PC-3 (cell line): ENCODE measurements at regions not wholly inside any gene's neighbourhood (a gene's known extent, or its start where the extent isn't known, plus 50 kb on each side); places are given as distances from the start of the nearest gene placed in this dataset.

Source experiments
- EZH2 ChIP-seq: fragments of 300-600 bp; sonication (generic); IDR thresholded peaks from one replicate; pipeline ENCODE4 v1.6.1; 2017; ENCODE audit warnings: antibody characterized with exemption, mild to moderate bottlenecking, low read length; ENCODE audit not compliant: unreplicated experiment
- EZH2phosphoT487 ChIP-seq: fragments of 300-600 bp; sonication (generic); IDR thresholded peaks from 2 replicates; pipeline ENCODE4 v1.6.1; 2018; ENCODE audit warnings: mild to moderate bottlenecking, antibody characterized with exemption, low read length, borderline replicate concordance
- TF ChIP-seq, protein P1 (sequence below): fragments of 300-600 bp; sonication (generic); conservative IDR thresholded peaks from 2 replicates; pipeline ENCODE4 v1.5.1; 2017; ENCODE audit warnings: antibody characterized with exemption, low read depth, mild to moderate bottlenecking, low read length

DNA sequence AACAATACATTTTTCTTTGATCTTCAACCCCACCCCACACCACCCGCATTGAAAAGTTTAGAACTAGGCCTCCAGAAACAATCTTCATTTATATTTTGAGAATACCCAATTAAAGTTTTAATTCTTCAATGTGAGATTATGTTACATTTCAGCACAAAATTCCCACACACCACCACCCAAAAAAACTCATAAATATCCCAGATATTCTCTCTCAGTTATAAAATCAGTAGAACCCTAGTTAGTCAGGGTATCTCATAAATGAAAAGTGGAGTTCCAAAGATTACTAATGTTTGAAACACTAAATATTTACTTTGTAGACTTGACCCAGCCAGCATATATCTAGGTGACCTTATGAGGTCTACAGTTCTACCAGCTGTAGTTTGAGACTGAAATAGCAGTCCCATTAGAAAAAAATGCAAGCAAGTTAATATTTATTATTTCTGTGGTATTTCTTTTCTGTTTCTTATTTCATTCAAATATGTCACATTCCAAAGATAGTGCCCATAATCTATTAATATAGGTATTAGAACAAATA lies 371.0 kb downstream of the TENT5A start:
- TF ChIP-seq, protein P1, sequence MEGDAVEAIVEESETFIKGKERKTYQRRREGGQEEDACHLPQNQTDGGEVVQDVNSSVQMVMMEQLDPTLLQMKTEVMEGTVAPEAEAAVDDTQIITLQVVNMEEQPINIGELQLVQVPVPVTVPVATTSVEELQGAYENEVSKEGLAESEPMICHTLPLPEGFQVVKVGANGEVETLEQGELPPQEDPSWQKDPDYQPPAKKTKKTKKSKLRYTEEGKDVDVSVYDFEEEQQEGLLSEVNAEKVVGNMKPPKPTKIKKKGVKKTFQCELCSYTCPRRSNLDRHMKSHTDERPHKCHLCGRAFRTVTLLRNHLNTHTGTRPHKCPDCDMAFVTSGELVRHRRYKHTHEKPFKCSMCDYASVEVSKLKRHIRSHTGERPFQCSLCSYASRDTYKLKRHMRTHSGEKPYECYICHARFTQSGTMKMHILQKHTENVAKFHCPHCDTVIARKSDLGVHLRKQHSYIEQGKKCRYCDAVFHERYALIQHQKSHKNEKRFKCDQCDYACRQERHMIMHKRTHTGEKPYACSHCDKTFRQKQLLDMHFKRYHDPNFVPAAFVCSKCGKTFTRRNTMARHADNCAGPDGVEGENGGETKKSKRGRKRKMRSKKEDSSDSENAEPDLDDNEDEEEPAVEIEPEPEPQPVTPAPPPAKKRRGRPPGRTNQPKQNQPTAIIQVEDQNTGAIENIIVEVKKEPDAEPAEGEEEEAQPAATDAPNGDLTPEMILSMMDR = no peak
- TF ChIP-seq EZH2 (no peak), EZH2phosphoT487 (no peak)
